HTR-8/SVneo (cell line): ENCODE measurements at regions not wholly inside any gene's neighbourhood (a gene's known extent, or its start where the extent isn't known, plus 50 kb on each side); places are given as distances from the start of the nearest gene placed in this dataset.
"Not testable (repeated sequence)": the region's sequence is repeated elsewhere in the genome, so short reads cannot be mapped to it uniquely, and the experiment has no call there.

Experiments
- DNase-seq: peaks from one replicate; pipeline ENCODE4 v3.0.0; 2011; ENCODE audit warnings: low spot score, mixed read lengths; ENCODE audit not compliant: insufficient read length
- FAIRE-seq: peaks from 2 replicates; lab custom pipeline; 2011; peaks lifted over from hg19 to GRCh38; lab: Jason Lieb, UNC

DNA sequence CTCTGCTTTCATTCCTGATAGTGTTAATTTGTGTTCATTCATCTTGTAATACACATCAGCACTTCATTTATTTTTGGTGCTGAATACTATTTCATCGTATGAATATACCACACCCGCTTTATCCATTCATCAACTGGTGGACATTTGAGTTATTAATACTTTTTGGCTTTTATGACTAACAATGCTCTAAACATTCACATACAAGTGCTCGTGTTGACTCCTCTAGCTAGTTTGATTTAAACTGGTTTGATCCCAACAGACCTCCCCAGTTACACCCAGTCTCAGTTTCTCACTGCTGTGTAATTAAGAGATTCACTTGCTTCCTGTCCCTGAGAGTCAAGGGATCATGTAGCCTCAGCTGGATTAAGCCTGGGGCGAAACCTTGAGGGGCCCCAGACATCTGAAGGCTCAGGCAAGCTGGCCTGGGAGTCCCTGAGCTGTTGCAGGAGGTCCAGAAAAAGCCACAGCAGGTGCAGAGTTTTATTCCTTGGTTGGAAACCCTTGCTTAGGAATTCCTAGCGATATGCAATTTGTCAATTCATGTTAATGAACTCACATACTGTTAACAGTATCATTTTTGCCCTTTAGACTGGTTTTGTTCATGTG is 52.8 kb upstream of the CLDN24 start:
- no peak for DNase-seq
- no peak for FAIRE-seq

DNA sequence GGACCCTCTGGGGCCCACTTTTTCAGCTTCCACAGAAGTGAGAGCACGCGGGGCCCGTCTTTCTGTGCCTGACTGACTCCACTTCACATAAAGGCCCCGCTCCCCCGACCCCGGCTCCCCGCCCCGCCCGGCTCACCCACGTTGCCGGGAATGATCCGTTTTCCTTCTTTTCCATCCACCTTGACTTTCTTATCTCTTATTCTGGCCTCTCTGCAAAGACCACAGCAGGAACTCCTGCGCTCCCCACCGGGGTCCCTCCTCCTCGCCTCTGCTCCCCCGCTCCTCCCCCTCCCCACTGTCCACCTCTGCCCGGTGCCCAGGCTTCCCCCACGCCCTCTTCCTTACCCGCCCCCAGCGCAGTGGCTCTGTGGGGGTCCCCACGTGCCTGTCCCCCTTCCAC is 54.2 kb upstream of the CLDN24 start:
- DNase-seq, result no peak
- no peak for FAIRE-seq

DNA sequence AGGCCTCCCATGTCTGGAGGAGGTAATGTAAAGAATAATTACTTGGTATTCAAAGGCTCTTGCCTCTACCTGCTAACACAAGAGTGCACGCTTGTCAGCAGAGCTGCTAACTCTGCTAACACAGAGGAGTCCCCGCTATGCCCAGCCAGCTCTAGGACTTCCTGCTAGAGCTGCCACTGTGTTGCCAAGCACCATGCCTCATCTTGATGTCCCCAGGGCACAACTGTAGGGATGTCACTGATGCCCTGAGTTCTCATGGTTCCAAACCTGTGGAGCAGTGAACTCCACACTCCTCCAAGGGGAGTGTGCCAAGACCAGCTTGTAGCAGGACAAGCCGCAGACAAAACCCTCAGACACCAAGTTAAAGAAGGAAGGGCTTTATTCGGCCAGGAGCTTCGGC is 55.3 kb upstream of the CLDN24 start:
- DNase-seq, result no peak

DNA sequence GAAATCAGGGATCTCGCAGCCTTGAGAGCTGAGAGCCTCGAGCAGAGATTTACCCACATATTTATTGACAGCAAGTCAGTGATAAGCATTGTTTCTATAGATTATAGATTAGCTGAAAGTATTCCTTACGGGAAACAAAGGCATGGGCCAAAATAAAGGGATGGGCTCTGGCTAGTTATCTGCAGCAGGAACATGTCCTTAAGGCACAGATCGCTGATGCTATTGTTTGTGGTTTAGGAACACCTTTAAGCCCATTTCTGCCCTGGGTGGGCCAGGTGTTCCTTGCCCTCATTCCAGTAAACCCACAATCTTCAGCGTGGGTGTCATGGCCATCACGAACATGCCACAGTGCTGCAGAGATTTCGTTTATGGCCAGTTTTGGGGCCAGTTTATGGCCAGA is 56.1 kb upstream of the CLDN24 start:
- not testable (repeated sequence) for DNase-seq, FAIRE-seq

More for the DNA sequence above, 55.3 kb upstream of the CLDN24 start:
- peak; percentile 51 for FAIRE-seq

DNA sequence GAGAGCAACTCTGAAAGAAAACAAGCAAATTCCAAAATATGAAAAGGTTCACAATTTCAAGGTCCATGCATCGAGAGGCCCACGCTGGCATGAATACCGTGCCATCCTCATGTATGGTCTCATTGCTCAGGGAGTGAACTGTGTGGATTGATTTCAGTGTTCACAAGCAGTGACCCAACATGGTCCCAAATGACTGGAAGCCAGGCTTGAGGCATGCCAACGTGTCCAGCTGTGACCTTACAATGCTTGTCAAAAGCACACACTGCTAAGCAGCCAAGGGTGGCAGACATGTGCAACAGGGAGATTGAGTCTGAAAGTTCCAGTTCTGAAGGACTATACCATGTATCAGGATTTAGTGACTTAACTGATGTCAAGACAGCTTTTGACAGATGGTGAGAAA is 58.7 kb upstream of the CLDN24 start:
- FAIRE-seq (peak; percentile 26), DNase-seq (no peak)

DNA sequence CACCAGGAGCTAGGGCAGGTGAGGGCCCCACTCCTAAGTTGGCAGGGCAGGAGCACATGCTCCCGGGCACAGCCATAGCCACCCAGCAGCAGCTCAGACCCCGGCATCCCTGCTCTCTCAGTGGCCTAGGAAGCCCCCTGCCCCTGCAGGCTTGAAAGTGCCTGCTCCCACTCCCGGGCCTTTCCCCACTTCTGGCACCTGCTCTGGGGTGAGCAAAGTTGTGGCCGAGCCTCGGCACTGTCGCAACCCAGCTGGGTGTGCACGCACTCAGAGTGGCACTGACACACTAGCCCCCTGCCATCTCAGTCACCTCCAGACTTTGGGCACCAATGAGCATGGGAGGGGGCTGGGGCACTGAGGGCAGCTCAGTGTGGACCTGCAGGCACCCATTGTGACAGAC is 60.8 kb upstream of the CDKN2AIP start:
- no peak for FAIRE-seq
- no peak for DNase-seq

DNA sequence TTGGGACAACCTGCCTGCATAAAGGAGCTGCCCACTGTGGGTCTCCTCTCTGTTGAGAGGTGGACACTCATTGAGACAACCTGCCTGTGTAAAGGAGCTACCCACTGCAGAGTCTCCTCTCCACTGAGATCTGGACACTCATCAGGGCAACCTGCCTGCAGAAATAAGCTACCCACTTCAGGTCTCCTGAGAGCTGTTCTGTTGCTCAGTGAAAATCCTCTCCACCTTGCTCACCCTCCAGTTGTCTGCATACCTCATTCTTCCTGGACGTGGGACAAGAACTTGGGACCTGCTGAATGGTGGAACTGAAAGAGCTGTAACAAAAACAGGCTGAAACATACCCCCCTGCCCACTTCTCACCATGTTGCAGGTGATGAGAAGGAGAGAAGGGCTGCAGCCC is 59.9 kb upstream of the CDKN2AIP start:
- DNase-seq (no peak), FAIRE-seq (no peak)

DNA sequence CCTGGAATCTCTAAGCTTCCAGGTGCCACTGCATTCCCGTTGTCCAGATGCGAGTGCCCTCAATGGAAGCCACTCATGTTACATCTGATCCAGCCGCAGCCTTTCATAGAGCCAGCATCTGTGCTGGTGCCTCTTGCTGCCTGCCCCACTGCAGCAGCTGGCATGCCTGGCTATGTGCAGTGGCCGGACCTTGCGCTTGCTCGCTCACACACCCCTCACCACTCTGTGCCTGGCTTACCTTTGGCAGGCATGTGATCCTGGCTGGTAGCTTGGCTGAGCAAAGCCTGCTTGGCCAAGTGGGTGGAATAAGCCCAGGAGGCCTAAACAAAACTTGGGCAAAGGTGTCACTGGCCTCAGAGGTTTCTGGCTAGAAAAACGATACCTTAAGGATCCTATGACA is 59.5 kb upstream of the CDKN2AIP start:
- FAIRE-seq, result no peak
- DNase-seq, result no peak

DNA sequence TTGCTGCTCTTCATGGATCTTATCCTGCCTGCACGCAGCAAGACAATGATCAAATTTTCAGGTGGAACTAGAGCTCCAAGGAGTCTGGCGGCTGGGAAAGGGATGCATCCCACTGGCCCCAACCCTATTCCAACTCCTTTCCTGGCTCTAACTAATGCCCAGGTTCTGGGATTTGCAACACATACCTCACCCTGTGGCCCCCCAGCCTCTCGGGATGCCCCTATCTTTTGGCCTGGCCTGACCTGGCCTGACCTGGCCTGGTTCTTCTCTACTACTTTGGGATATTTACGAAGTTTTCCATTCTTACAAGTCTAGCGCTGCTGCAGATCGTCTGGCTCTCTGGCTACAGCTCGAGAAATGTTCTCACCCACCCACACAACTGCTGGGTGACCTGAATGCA is 56.4 kb upstream of the CDKN2AIP start:
- DNase-seq (no peak), FAIRE-seq (no peak)

DNA sequence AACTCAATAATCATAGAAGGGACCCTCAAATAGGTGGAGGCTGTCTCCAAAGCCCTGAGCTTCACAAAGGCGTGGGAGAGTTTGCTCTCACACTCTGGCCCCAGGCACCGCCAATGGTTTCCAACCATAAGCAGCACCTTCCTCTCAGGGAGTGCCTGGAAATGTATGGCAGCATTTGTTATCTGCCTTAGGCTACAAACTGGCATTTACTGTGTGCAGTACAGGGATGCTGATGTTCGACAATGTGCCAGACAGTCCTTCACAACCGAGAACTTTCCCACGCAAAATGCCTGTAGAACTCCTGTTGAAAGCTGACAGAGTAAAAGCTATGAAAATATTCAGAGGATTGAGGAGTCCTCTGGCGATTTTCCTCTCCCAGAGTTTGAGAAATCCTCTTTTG is 55.7 kb upstream of the CDKN2AIP start:
- no peak for DNase-seq
- no peak for FAIRE-seq

DNA sequence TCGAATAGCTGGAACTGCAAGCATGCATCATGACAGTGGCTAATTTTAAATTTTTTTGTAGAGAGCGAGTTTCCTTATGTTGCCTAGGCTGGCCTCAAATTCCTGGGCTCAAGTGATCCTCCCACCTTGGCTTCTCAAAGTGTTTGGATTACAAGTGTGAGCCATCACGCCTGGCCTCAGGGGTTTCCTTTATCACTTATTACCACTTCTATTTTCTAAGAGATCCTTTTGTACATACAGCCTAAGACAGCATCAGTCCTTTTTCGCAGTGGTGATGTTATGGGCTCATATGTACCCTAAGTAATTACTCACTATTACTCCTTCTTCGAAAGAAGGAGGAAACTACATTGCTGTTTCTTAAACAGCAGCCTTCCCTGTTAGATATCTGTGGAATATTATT is 54.1 kb upstream of the CDKN2AIP start:
- DNase-seq (no peak), FAIRE-seq (peak; percentile 9)

DNA sequence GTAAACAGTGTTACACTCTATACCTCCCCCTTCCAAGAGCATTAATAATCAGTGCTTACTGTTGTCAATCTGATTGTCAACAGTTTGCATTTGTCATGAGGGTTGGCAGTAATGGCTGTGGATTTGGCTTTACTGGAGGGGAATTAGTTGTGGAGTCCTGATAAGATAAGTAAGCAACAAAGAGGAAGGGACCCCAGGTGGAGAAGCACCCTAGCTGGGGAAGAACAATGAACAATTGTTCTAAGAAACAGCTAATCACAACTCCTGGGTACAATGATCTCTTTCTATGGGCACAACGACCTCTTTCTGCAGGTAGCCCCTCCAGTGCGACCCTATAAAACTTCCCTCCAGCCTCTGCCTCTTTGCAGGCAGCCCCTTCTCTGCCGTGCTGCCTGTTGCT is 53.2 kb upstream of the CDKN2AIP start:
- DNase-seq, result no peak
- no peak for FAIRE-seq

DNA sequence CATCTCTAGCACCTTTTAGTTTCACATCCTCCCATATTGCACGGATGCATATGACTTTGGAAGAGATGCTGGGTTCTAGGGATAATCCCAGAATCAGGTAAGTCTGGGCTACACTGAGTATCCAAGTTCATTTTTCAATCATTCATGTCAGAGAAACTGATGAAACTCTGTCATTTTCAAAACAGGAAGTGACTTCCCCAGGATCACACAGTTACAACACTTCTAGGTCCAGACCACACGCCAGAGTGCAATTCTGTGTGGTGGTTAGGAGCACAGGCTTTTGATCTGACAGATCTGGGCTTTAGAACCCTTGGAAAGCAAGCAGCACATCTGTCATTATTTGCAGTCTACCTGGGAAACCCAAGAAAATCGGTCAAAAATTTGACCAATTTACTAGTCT is 52.1 kb upstream of the CDKN2AIP start:
- DNase-seq, result no peak
- FAIRE-seq, result no peak

DNA sequence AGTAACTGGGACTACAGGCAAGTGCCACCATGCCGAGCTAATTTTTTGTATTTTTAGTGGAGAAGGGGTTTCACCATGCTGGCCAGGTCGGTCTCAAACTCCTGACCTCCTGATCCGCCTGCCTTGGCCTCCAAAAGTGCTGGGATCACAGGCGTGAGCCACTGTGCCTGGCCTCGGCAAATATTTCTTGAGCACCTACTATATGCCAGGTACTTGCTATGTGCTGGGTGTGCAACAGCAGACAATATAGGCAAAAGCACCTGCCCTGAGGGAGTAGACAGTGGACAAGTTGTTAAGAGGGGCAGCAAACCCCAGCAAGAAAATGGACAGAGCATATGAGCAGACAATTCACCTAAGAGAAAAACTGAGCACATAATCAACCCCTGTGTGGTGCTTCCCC is 51.0 kb upstream of the CDKN2AIP start:
- DNase-seq, result no peak
- no peak for FAIRE-seq

DNA sequence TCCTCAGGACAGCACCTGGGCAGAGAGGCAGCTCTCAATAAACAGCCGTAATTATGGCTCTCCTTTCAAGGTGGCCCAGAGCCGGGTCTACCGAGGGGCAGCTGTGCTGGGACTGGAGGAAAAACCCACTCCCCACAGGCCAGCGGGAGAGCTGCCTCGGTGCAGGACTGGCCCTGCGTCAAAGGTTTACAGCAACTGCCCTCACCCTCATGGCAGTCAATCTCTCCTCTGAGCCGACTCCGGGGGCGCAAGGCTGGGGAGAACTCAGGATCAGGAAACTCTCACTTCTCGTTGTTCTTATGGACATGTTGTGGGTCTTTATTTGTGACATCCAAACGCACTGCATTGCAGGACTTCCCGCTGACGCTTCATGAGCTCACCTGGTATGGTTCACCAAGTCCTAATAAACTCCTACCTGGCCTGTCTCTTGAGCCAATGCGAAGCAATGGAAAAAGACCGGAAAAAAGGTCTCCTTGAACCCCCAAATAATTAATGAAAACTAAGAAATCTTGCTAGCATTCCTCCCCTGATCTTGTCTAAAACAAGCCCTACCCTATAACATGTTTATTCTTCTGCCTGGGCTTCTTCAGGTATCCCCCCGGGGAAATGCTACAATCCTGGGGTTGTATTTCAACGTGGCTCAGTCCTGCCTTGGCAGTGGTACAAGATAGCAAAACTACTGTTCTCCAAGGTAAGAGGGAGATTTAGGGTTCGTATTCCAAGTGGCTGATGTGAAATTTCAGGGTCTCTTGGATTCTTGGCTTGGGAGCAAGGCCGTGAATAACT is 50.1 kb upstream of the CDKN2AIP start:
- DNase-seq, result no peak
- FAIRE-seq, result no peak
